Smooth muscle cell (in vitro differentiated cells): ENCODE measurements at regions not wholly inside any gene's neighbourhood (a gene's known extent, or its start where the extent isn't known, plus 50 kb on each side); places are given as distances from the start of the nearest gene placed in this dataset.

ENCODE experiments used
- DNase-seq: peaks from one replicate; lab custom pipeline; 2025; ENCODE audit not compliant: unreplicated experiment; lab: John Stamatoyannopoulos, UW
- H2AFZ ChIP-seq: fragments of 200-600 bp; sonication (generic); 2 replicates; pipeline ENCODE4 v1.6.0; 2016; ENCODE audit warnings: antibody characterized with exemption, low read depth, mild to moderate bottlenecking
- H3F3A ChIP-seq: fragments of 200-600 bp; sonication (generic); 2 replicates; pipeline ENCODE4 v1.6.0; 2017; ENCODE audit warnings: antibody characterized with exemption, low read depth
- H3K27ac ChIP-seq: fragments of 200-600 bp; sonication (generic); 2 replicates; pipeline ENCODE4 v1.5.1; 2016; ENCODE audit warnings: low read depth, mild to moderate bottlenecking
- H3K27me3 ChIP-seq: fragments of 200-600 bp; sonication (generic); 2 replicates; pipeline ENCODE4 v1.6.1; 2016; ENCODE audit warnings: low read depth, mild to moderate bottlenecking
- H3K36me3 ChIP-seq: fragments of 200-600 bp; sonication (generic); 2 replicates; pipeline ENCODE4 v1.5.1; 2016; ENCODE audit warnings: low read depth
- H3K4me1 ChIP-seq: fragments of 200-600 bp; sonication (generic); 2 replicates; pipeline ENCODE4 v1.5.1; 2016; ENCODE audit warnings: low read depth
- H3K4me2 ChIP-seq: fragments of 200-600 bp; sonication (generic); 2 replicates; pipeline ENCODE4 v1.6.0; 2016; ENCODE audit warnings: mild to moderate bottlenecking
- H3K4me3 ChIP-seq: fragments of 200-600 bp; sonication (generic); 2 replicates; pipeline ENCODE4 v1.5.1; 2016; ENCODE audit warnings: mild to moderate bottlenecking
- H3K79me2 ChIP-seq: fragments of 200-600 bp; sonication (generic); 2 replicates; pipeline ENCODE4 v1.6.0; 2016; ENCODE audit warnings: low read depth, mild to moderate bottlenecking
- H3K9ac ChIP-seq: fragments of 200-600 bp; sonication (generic); 2 replicates; pipeline ENCODE4 v1.6.0; 2016; ENCODE audit warnings: low read depth
- H3K9me3 ChIP-seq: fragments of 200-600 bp; sonication (generic); replicated peaks from 2 replicates; pipeline ENCODE4 v1.5.1; 2016; ENCODE audit warnings: low read depth
- H4K20me1 ChIP-seq: fragments of 200-600 bp; sonication (generic); 2 replicates; pipeline ENCODE4 v1.6.0; 2016; ENCODE audit warnings: low read depth
- CTCF ChIP-seq: fragments of 200-600 bp; sonication (generic); IDR thresholded peaks from 2 replicates; pipeline ENCODE4 v1.5.1; 2017; ENCODE audit warnings: borderline replicate concordance, mild to moderate bottlenecking, antibody characterized with exemption; ENCODE audit not compliant: insufficient read depth, poor library complexity, severe bottlenecking
- WGBS: methylation state at CpG from one replicate; pipeline ENCODE4 v1.1.7; 2016; ENCODE audit warnings: low lambda C conversion rate; 5-methylcytosine and 5-hydroxymethylcytosine counted together

GRCh38 chr15:37767841-37768455, 166.5 kb upstream of the TMCO5A start:
- no peak overlapping the region for H3K9ac ChIP-seq
- 85% methylated on average over 10 of the region's 10 CpGs for WGBS

GRCh38 chr15:37771465-37771864, 163.0 kb upstream of the TMCO5A start:
- DNase-seq: no peak
- peaks cover 7% of the 10 kb centered on the region for H3K4me1 ChIP-seq
- H4K20me1 ChIP-seq: no peaks in the 10 kb centered on the region
- H3K27ac ChIP-seq: peak overlapping the region; percentile 97
- no peaks in the 10 kb centered on the region for H3K27me3 ChIP-seq
- peak overlapping the region; percentile 65 for H2AFZ ChIP-seq
- H3K9ac ChIP-seq: no peak overlapping the region
- 11% methylated on average over 2 of the region's 2 CpGs for WGBS
- H3K4me2 ChIP-seq: no peak overlapping the region
- no peaks in the 10 kb centered on the region for H3F3A ChIP-seq
- H3K79me2 ChIP-seq: no peaks in the 10 kb centered on the region
- H3K4me3 ChIP-seq: no peak overlapping the region
- no peaks in the 10 kb centered on the region for H3K9me3 ChIP-seq
- no peak for TF ChIP-seq CTCF
- H3K36me3 ChIP-seq: no peaks in the 10 kb centered on the region

More at GRCh38 chr15:37767841-37768455, 166.5 kb upstream of the TMCO5A start:
- no peak overlapping the region for H3K27ac ChIP-seq
- no peak for TF ChIP-seq CTCF
- no peaks in the 10 kb centered on the region for H3K36me3 ChIP-seq
- H4K20me1 ChIP-seq: no peaks in the 10 kb centered on the region
- no peaks in the 10 kb centered on the region for H3K79me2 ChIP-seq
- no peak overlapping the region for H3K4me3 ChIP-seq
- H3K4me1 ChIP-seq: peaks cover 3% of the 10 kb centered on the region
- no peaks in the 10 kb centered on the region for H3K9me3 ChIP-seq
- DNase-seq: no peak
- no peaks in the 10 kb centered on the region for H3F3A ChIP-seq
- no peak overlapping the region for H2AFZ ChIP-seq
- H3K27me3 ChIP-seq: no peaks in the 10 kb centered on the region
- H3K4me2 ChIP-seq: no peak overlapping the region

GRCh38 chr15:37773111-37773860, 161.2 kb upstream of the TMCO5A start:
- no peaks in the 10 kb centered on the region for H3K27me3 ChIP-seq
- peak overlapping the region; percentile 97 for H3K27ac ChIP-seq
- H3K36me3 ChIP-seq: no peaks in the 10 kb centered on the region
- H3F3A ChIP-seq: no peaks in the 10 kb centered on the region
- H3K79me2 ChIP-seq: no peaks in the 10 kb centered on the region
- H3K4me2 ChIP-seq: peak overlapping the region; percentile 56
- 31% methylated on average over 4 of the region's 4 CpGs for WGBS
- TF ChIP-seq CTCF: no peak
- H3K9ac ChIP-seq: peak overlapping the region; percentile 75
- H4K20me1 ChIP-seq: no peaks in the 10 kb centered on the region
- no peaks in the 10 kb centered on the region for H3K9me3 ChIP-seq
- no peak for DNase-seq
- H2AFZ ChIP-seq: no peak overlapping the region
- H3K4me1 ChIP-seq: peaks cover 7% of the 10 kb centered on the region
- H3K4me3 ChIP-seq: no peak overlapping the region
